ENCODE measurements at regions not wholly inside any gene's neighbourhood (a gene's known extent, or its start where the extent isn't known, plus 50 kb on each side); places are given as distances from the start of the nearest gene placed in this dataset.

DNA sequence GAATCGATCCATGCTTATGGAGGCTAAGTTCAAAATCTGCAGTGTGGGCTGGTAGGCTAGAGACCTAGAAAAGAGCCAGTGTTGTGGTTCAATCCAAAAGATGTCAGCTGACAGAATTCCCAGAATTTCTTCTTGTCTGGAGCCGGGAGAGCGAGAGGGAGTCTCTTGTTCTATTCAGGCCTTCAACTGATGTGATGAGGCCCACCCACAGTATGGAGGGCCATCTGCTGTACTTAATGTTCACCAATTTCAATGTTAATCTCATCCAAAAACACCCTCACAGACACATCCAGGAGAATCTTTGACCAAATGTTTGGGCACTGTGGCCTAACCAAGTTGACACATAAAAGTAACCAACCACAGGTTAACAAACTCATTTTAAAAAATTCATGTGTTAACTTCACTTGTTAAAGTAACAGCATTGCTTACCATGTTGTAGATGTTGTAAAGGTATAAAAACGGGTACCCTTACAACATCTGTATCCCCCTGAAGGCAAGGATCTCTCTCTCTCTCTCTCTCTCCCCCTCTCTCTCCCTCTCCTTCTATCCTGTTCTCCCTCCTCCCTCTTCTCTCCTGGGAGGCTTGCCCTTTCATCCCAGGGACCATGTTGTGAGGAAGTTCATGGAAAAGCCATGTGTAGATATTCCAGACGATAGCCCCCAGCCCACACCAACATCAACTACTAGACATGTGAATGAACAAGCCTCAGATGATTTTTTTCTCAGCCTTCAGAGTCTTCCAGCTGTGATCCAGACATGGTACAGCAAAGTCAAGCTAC is 66.4 kb upstream of the CHD2 start:
- H3K9ac ChIP-seq (ENCODE audit: low read depth in 2 of 2, low read length in 2 of 2), result peak overlapping the region in 1 of 2 donors; percentile 20
- DNase-seq, result no peak
- H3K4me1 ChIP-seq, result peaks cover 10% of the 10 kb centered on the region
- H3K36me3 ChIP-seq, result no peaks in the 10 kb centered on the region
- no peaks in the 10 kb centered on the region for H3K9me3 ChIP-seq
- no peak overlapping the region for H3K4me3 ChIP-seq
- intact Hi-C loops (cut with DNase I), result loop anchor here (5.0 kb wide), 1 partner anchor 44 kb away; no protein-coding TSS in a partner anchor
- H3K27ac ChIP-seq, result peak overlapping the region; percentile 93
- no peaks in the 10 kb centered on the region for H3K27me3 ChIP-seq
- TF ChIP-seq, protein P1, sequence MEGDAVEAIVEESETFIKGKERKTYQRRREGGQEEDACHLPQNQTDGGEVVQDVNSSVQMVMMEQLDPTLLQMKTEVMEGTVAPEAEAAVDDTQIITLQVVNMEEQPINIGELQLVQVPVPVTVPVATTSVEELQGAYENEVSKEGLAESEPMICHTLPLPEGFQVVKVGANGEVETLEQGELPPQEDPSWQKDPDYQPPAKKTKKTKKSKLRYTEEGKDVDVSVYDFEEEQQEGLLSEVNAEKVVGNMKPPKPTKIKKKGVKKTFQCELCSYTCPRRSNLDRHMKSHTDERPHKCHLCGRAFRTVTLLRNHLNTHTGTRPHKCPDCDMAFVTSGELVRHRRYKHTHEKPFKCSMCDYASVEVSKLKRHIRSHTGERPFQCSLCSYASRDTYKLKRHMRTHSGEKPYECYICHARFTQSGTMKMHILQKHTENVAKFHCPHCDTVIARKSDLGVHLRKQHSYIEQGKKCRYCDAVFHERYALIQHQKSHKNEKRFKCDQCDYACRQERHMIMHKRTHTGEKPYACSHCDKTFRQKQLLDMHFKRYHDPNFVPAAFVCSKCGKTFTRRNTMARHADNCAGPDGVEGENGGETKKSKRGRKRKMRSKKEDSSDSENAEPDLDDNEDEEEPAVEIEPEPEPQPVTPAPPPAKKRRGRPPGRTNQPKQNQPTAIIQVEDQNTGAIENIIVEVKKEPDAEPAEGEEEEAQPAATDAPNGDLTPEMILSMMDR (IDR thresholded peaks at IDR 0.05), result no peak

DNA sequence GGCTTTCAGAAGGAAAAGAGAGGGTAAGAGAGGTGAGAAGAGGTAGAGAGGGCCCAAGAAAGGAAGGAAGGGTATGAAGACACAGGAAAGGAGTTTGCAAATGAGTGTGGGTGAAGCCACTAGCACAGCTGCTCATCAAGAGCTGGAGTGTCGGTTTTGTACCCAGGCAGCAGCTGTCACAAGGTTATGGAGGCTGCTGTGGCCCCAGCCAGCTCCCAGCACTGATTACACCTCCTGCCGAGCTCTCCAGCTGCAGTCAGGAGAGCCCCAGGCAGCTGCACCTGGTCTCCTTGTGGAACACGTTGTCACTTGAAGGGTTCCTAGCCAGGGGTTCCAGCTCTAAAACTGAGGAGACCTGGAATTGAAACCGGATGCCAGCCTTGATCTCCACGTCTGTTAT is 60.4 kb upstream of the CHD2 start:
- H3K4me1 ChIP-seq, result peaks cover 4% of the 10 kb centered on the region
- H3K36me3 ChIP-seq, result no peaks in the 10 kb centered on the region
- H3K9me3 ChIP-seq, result no peaks in the 10 kb centered on the region
- no peak overlapping the region for H3K27ac ChIP-seq
- DNase-seq, result no peak
- H3K4me3 ChIP-seq, result no peak overlapping the region
- H3K27me3 ChIP-seq, result no peaks in the 10 kb centered on the region
- no peak overlapping the region for H3K9ac ChIP-seq (ENCODE audit: low read depth in 2 of 2, low read length in 2 of 2)
- intact Hi-C loops (cut with DNase I), result no loop called here
- TF ChIP-seq, protein P1 (IDR thresholded peaks at IDR 0.05), result no peak

DNA sequence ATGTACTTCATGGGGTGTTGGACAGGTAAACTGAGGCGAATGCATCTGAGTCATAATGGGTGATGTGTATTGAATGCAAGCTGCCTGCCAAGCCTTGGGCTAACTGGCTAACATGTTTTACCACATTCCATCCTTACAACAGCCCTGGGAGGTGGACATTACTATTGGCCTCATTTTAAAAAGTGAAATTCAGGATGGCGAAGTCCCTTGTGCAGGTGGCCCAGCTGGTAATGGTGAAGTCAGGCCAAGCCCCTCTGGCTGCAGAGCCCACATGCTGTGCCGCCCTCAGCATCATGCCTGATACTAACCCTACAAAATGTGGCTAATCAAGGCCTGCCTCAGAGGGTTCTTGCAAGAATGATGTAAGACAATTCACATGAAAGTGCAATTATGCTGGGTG is 60.0 kb upstream of the CHD2 start:
- Histone ChIP-seq H3K27ac (no peak overlapping the region), H3K4me1 (peaks cover 6% of the 10 kb centered on the region)
- no peak for DNase-seq

DNA sequence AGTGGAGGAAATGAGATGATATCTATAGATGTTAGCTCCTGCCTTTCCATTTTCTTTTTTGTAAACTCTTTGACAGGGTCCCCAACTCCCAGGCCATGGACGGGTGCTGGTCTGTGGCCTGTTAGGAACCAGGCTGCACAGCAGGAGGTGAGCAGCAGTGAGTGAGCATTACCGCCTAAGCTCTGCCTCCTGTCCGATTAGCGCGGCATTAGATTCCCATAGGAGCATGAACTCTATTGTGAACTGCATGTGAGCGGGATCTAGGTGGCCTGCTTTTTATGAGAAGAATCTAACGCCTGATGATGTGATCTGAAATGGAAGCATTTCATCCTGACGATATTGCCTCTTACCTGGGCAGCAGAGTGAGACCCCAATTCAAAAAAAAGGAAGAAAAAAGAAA is 56.8 kb upstream of the CHD2 start:
- H3K4me1 ChIP-seq, result peaks cover 6% of the 10 kb centered on the region
- no peaks in the 10 kb centered on the region for H3K36me3 ChIP-seq
- intact Hi-C loops (cut with DNase I), result no loop called here
- H3K4me3 ChIP-seq, result no peak overlapping the region
- no peaks in the 10 kb centered on the region for H3K27me3 ChIP-seq
- TF ChIP-seq, protein P1 (IDR thresholded peaks at IDR 0.05), result no peak
- no peak overlapping the region for H3K9ac ChIP-seq (ENCODE audit: low read depth in 2 of 2, low read length in 2 of 2)
- no peak overlapping the region for H3K27ac ChIP-seq
- no peaks in the 10 kb centered on the region for H3K9me3 ChIP-seq
- DNase-seq, result no peak

More for the DNA sequence above, 60.0 kb upstream of the CHD2 start:
- Histone ChIP-seq H3K36me3 (no peaks in the 10 kb centered on the region), H3K4me3 (no peak overlapping the region), H3K27me3 (no peaks in the 10 kb centered on the region), H3K9me3 (no peaks in the 10 kb centered on the region), H3K9ac (ENCODE audit: low read depth in 2 of 2, low read length in 2 of 2) (no peak overlapping the region)
- intact Hi-C loops (cut with DNase I), result no loop called here
- TF ChIP-seq, protein P1 (IDR thresholded peaks at IDR 0.05), result no peak

DNA sequence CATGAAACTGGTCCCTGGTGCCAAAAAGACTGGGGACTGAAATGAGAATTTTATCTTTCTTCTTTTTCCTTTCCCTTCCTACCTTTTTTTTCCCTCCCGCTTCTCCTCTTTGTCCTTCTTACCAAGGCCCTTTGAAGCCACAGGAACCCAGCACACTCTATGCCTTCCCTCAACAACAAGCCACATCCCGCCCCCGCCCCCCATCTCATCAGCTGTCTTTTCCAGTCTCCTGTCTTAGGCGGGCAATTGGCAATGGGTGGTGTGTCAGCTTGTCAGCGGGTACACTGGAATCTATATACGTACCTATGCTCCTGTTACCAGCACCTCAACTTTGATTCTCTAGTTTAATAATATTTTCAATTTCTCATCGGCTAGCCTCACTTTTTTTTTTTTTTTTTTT is 56.3 kb upstream of the CHD2 start:
- TF ChIP-seq, protein P1 (IDR thresholded peaks at IDR 0.05), result no peak
- H3K9me3 ChIP-seq, result no peaks in the 10 kb centered on the region
- intact Hi-C loops (cut with DNase I), result no loop called here
- no peaks in the 10 kb centered on the region for H3K27me3 ChIP-seq
- DNase-seq, result no peak
- no peak overlapping the region for H3K4me3 ChIP-seq
- H3K9ac ChIP-seq (ENCODE audit: low read depth in 2 of 2, low read length in 2 of 2), result no peak overlapping the region
- peak overlapping the region; percentile 88 for H3K27ac ChIP-seq
- H3K36me3 ChIP-seq, result no peaks in the 10 kb centered on the region
- peaks cover 6% of the 10 kb centered on the region for H3K4me1 ChIP-seq
